Erythroblast (primary cell): ENCODE measurements at regions not wholly inside any gene's neighbourhood (a gene's known extent, or its start where the extent isn't known, plus 50 kb on each side); places are given as distances from the start of the nearest gene placed in this dataset.

Experiments used
- DNase-seq, 2 experiments: peaks; one replicate each; lab custom pipeline; 2025; lab: John Stamatoyannopoulos, UW
- GATA1 ChIP-seq: IDR thresholded peaks from 2 replicates; pipeline ENCODE4 v1.6.1; 2011; ENCODE audit warnings: low read depth, mild to moderate bottlenecking, control low read depth, low read length, moderate library complexity
- POLR2A ChIP-seq: IDR thresholded peaks from 2 replicates; pipeline ENCODE4 v1.6.1; 2011; ENCODE audit warnings: mild to moderate bottlenecking, low read length

DNA sequence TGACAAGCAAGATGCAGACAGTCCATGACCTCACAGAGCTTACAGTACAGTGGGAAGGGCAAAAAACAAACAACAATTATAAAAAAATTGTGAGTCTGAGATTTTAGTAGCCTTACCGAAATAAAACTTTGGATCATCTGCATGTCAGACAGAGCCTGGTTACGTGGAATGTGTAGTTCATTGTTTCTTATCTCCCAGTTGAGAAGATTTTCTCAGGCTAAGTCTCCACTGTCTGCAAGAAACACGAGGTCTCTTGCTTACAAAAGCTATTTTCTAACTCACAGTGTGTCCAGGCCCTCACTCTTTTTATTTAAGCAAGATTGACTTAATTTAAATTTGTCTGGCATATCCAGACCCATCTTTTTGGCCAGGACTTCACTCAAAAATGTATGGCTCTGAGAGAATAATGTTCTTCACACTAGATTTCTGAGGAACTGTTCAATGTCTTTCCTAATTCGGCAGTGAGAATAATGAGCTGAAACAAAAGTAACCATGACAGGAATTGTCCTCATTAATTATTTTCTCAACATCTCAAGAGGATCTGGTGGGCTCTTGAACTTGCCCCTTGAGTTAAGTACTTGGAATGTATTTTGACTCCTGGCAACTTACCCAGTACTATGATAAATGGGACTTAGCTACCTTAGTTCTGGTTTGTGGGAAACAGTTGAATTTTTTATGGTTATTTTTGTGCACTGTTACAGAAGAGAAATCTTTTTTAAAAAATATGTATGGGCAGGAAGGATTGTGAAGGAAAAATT lies 265.1 kb upstream of the COL8A1 start:
- DNase-seq: no peak
- no peak for TF ChIP-seq GATA1
- no peak for TF ChIP-seq POLR2A

DNA sequence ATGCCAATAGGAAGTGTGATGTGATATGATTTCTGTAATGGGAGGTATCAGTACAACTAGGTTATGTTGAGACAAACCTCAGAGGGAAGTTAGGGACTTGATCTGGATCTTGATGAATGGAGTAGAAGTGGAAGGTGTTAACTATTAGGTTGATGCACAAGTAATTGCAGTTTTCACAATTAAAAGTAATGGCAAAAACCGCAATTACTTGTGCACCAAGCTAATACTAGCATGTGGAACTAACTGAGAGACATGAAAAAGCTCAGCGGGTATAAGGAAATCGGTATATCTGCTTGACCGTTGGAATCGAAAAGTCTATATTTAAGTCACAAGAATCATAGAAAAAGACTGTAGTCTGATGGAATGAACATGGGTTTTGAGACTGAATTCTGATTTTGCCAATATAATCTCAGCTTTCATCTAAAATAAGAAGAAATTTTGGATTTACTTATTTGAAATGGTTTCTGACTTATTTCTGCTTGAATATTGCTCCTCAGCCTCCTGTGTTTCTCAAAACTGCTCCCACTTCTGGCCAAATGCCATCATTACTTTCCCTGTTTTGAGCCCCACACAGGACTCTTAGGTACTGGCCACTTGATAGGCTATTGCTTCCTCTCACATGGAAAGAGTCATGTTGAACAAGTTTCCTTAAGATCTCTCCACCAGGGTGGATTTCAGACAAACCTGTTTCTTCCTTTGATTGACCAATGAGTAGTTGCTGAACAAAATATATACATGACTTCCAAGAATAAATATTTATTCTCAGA lies 271.5 kb upstream of the COL8A1 start:
- TF ChIP-seq POLR2A (no peak), GATA1 (no peak)
- peak in 1 of 2 experiments; percentile 4 for DNase-seq

DNA sequence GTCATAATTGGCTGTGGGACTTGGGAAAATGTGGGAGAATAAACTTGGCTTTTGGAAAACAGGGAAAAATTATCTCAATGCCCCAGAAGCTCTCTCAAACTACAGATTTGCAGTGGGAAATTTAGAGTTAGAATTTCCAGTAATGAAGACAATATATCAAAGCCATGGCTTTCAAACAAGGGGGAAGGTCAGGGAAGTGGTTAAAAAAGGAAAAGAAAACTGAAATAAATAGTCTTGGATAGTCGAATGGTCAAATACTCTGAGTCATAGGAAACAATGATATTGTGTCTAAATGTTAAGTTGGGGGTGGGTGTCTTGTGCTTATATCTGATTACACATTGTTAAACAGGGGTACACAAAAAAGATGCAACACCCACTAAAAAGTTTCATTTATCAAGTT lies 272.4 kb upstream of the COL8A1 start:
- DNase-seq: no peak

DNA sequence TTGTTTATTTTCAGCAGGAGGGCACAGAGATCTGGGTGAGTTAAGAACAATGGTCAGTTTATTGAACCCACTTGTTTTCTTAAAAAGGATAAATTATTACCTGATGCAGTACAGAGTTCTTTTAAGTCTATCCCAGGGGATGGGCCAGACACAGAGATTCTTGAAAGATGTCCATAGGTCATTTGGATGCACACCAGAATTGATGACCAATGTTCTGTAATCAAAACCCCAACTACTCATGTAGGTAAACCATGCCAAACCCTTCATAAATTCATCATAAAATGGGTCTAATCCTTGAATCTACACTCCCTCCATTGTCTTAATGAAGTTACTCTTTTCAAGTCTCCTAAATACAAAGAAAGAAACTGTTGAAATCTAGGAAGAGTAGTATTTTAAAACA lies 273.0 kb upstream of the COL8A1 start:
- no peak for TF ChIP-seq GATA1
- DNase-seq: no peak

More for the DNA sequence above, 272.4 kb upstream of the COL8A1 start:
- no peak for TF ChIP-seq POLR2A
- no peak for TF ChIP-seq GATA1

DNA sequence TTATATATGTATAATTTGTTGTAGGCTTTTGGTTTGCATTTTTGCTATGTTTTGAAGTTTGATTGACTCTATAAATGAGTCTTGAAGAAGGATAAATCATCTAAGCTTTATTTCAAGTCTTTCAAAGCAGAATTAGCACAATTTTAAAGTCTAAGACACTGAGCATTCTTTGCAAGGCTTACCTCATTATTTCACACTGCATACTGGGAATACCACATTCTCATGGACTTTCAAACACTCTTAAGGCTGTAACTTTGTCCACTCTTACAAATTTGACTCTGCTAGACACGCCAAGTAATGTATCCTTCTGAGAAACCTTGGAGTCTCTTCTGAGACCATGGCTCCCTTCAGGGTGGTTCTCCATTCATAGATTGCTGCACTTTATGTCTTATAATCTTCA lies 281.3 kb upstream of the COL8A1 start:
- TF ChIP-seq POLR2A (no peak), GATA1 (no peak)

DNA sequence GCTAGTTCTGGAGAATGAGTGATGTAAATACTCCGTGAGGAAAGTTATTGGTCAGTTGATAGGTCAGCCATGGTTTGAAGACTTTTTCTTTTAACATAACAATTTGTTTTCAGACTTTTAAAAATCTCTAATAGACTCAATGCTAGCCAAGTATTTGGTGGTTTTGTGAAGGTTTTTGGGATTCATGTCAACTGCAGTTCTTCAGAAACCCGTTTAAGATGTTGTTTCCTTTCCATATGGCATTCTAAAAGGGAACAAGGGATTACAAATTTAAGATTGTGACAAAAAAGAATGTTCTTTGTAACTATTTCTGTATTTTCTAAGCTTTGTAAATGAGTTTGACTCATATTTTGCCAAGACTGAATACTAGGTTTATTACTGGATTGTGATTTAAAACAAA lies 281.7 kb upstream of the COL8A1 start:
- TF ChIP-seq POLR2A (no peak), GATA1 (no peak)
- DNase-seq: no peak

More for the DNA sequence above, 281.3 kb upstream of the COL8A1 start:
- no peak for DNase-seq

GRCh38 chr3:99355465-99355864 lies 282.9 kb upstream of the COL8A1 start:
- no peak for DNase-seq
- TF ChIP-seq POLR2A (no peak), GATA1 (no peak)

GRCh38 chr3:99352811-99353210 lies 285.6 kb upstream of the COL8A1 start:
- DNase-seq: no peak
- TF ChIP-seq POLR2A (no peak), GATA1 (no peak)

DNA sequence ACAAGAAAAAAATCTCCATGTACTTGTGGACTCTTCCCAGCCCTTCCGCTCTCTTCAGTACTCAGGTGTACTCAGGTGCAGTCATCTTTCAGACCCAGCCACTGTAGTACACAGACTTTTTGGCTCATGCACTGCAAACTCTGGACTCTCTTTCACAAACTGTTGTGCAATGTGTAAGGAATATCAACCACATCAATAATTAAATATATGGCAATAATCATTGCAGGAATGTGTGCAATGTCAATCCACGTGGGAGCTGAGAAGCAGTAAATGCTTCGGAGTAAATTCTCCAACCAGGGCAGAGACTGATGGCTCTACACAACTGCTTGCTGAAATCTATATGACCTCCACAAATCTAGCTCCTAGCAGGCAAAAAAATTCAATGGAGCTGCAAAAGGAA lies 287.3 kb upstream of the COL8A1 start:
- DNase-seq: no peak
- TF ChIP-seq GATA1 (no peak), POLR2A (no peak)

- no peak for DNase-seq
- TF ChIP-seq GATA1 (no peak), POLR2A (no peak)
Measured at GRCh38 chr3:99348451-99348850, 289.9 kb upstream of the COL8A1 start.

GRCh38 chr3:99344216-99344615 lies 294.2 kb upstream of the COL8A1 start:
- TF ChIP-seq POLR2A: no peak
- TF ChIP-seq GATA1: no peak
- DNase-seq: no peak

DNA sequence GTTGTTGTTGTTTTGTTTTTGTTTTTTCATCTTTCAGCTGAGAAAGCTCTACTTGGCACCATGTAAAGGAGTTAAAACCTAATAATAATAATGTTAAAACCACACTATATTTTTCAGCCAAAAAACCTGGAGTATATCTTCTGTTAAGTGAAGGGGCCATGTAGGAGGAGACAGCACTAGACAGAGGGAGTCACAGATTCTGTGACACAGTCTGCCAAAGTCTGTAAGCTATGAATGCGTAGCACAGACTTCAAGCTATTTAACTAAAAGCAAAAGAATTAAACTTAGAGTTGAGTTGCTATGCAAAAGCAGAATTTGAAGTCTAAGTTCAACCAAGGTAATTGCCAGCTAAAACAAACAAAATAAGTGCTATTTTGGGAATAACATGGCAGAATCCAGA lies 296.0 kb upstream of the COL8A1 start:
- TF ChIP-seq GATA1: no peak
- no peak for TF ChIP-seq POLR2A
- no peak for DNase-seq

GRCh38 chr3:99339222-99339621 lies 299.2 kb upstream of the COL8A1 start:
- no peak for DNase-seq
- TF ChIP-seq GATA1 (no peak), POLR2A (no peak)

GRCh38 chr3:99332718-99333117 lies 305.7 kb upstream of the COL8A1 start:
- no peak for DNase-seq
- no peak for TF ChIP-seq GATA1
- no peak for TF ChIP-seq POLR2A
